OCI-M2 (cell line): ENCODE measurements at regions not wholly inside any gene's neighbourhood (a gene's known extent, or its start where the extent isn't known, plus 50 kb on each side); places are given as distances from the start of the nearest gene placed in this dataset.
A peak's percentile ranks its signal among the peaks of the same experiment; 100 is the strongest.
"Not testable (repeated sequence)": the region's sequence is repeated elsewhere in the genome, so short reads cannot be mapped to it uniquely, and the experiment has no call there.

ENCODE experiments used
- DNase-seq: peaks from one replicate; lab custom pipeline; 2025; ENCODE audit not compliant: unreplicated experiment; lab: John Stamatoyannopoulos, UW

DNA sequence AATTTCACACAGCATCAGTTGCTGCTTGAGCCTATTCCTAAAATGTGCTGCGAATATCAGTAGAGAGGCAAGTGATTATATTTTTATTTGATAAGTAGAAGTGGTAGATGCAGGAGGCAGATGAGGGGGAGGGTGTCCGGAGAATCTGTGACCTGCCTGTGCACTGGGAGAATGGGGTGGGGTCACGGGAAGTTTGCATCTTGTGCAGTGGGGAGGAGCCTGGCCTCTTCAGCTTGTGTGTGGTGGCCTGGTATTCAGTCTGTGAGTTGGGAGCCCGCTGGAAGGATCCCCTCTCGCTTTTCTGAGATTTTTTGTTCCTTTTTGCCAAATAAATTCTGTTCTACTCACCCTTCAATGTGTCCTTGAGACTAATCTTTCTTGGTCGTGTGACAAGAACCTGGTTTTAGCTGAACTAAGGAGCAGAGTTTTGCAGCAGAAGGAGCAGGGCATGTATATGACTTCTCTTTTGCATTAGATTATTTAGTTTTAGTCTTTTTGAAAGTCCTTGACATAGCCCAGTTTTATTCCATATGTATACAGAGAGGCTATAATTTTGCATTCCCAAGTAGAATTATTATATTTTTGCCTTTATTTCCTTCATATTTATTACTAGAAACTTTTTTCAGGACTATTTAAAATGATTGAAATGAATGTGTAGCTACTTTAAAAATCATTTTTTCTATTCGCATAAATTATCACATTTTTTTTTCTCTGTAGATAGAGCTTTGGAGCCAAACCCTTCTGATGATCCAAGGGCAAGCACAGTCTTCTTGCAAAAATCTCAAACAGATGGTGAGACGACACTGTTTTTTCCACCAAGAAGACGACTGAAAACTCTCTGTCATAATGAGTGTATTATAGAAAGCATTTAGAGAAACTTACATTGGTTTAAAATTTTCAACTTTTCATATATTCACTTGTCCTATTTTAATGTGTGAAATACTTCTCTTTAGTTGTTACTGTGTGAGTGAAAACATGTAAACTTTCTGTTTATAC lies 1257.2 kb downstream of the UQCRFS1 start:
- DNase-seq, result no peak

DNA sequence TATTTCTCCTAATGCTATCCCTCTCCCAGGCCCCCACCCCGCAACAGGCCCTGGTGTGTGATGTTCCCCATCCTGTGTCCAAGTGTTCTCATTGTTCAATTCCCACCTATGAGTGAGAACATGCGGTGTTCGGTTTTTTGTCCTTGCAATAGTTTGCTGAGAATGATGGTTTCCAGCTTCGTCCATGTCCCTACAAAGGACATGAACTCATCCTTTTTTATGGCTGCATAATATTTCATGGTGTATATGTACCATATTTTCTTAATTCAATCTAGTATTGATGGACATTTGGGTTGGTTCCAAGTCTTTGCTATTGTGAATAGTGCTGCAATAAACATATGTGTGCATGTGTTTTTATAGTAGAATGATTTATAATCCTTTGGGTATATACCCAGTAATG lies 1270.3 kb downstream of the UQCRFS1 start:
- DNase-seq, result not testable (repeated sequence)

DNA sequence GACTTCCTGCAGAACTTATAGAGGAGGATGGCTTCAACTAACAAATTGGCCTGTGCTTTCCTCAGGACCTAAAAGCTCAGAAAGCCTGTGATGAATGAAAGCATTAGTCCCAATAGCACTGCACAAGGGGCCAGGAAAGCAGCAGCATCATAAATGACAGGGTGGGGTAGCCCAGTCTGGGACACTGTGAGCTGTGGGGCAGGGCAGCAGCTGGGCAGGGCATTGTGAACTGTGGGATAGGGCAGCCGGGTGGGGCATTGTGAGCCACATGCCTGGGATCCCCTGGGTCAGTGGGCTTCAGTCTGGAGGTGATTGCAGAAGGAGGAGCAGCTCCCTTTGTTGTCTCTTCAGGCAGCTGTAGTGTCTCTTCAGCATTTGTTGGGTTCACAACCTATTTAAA lies 1276.8 kb downstream of the UQCRFS1 start:
- DNase-seq, result no peak

DNA sequence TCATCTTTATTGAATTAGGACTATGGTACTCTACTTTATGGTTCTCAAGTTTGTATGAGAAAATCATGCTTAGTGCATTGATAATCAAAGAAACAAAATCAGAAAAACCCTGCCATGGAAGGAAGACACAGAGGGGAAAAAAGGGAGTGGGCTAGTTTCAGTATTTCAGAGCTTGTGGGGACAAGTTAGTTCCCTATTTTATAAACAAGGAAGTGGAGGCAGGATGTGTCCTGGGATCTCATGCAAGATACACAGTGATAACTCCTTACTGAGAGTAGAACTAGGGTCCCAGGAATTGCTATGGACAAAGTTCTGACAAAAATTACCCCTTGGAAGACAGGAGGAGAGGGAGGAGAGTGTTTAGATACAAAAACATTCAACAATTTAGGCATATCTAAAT lies 1277.3 kb downstream of the UQCRFS1 start:
- peak; percentile 72 for DNase-seq

DNA sequence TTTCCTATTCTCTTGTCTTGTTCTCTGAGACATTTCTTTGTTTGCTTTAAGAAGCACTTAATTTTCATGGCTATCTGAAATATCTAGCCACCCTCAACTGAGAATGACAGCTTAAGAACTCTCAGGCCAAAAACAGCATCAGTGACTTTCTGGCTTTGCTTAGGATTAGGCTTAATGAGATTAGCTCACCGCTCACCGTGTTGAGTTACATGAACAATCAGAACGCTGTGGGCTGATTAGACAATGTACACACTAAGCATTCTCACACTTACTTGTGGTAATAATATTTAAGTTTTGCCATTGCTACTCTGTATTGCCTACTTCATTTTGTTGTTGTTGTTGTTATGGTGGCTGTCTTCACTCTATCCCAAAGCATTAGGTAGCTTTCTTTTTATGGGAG lies 1283.6 kb downstream of the UQCRFS1 start:
- no peak for DNase-seq

DNA sequence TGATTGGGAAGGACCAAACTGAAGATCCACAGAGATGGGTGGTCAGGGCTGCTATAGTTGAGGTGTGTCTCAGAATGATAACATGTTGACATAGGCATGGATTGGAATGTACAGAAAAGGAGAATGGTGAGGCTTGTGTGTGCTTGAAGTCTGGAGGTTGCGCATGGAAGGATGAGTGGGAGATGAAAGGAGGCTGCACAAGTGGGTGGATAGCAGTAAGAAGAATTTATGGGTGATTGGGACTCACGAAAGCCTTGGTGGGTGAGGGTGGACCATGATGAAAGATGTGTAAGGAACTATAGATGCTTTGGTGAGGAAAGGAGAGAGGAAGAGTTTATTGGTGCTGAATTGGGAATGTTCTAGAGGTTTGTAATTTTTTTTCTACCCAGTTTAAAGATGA lies 1287.7 kb downstream of the UQCRFS1 start:
- no peak for DNase-seq

DNA sequence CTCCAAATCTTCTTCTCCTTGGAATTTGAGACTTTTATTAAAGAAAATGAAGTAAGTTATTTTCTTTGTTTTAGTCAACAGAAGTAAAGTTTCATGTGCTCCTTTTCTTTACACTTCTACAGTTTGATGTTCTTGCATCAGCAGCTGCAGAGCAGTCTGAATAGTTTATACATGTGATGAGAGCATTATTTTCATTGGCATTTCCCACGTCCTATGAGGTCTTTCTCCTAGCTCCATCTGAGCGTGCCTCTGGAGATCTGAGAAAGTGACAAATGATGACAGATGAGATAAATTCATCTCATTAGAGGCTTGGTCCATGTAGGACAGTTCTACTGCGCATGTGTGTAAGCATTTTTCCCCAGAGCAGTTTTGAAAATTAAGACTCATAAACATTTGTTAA lies 1290.0 kb downstream of the UQCRFS1 start:
- DNase-seq, result no peak

DNA sequence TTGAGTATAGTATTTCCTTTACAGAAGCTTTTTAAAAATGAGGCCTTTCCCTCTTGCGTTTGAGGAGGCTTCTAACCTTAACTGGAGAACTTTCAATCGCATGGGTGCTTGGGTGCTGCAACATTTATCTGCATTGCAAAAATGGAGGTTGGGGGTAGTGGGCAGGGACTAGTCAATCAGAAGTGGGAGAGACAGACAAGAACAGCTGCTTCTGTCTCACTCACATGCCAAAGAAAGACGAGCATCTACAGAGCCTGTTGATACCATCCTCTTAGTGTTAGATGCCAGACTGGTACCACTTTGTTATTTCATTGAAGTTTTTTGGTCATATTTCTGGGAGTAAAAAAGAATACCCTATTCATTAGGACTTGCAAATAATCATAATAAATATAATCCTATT lies 1292.2 kb downstream of the UQCRFS1 start:
- no peak for DNase-seq

DNA sequence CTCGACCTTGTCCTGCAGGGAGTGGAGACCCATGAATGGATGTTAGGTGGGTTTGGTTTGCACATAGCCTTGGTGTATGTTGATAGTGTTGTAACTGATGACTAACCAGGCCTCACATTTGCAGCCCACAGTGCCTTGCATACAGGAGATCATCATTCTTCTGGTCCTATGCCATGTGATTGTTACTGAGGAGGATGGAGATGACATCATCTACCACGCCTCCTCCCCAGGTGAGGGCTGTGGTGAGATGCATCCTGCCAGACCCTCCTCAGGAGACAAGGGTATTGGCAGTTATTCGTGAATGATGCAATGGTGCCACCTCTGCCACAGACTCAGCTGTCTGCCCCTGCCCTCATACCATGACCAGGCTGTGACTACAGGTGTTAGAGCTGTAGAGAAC lies 1294.1 kb downstream of the UQCRFS1 start:
- no peak for DNase-seq

DNA sequence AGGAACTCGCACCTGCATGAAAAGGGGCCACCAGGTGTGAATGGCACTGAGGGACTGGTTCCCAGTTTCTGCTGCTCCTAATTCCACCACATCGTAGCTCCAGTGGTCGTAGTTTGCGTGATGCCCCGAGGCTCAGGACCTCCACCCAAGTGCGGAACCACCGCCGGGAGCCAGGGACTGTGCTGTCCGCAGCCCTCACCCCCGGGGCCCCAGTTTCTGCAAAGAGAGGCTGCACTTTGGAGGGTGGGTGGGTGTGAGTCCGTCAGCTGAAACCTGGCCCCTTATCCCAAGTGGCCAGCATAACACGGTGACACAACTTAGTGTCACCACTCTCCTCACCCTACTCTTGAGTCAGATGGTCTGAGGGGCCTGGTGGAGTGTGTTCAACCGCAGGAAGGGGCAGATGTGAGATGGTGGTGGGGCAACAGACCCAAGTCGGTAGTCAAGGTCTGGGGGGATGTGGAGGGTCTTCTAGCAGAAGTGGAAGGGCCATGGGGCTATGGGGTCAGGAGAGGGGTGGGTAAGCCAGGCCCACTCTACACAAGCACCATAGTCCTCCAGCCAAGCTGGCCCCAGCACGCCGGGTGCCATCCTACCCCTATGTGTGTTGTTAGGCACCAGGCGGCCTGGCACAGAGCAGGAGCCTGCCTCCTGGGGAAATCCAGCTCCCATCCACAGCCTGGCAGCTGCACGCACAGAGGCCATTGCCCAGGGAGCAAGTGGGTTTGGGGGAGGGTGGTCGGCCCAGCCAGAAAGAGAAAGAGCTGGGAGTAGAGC lies 1301.6 kb downstream of the UQCRFS1 start:
- DNase-seq, result no peak

DNA sequence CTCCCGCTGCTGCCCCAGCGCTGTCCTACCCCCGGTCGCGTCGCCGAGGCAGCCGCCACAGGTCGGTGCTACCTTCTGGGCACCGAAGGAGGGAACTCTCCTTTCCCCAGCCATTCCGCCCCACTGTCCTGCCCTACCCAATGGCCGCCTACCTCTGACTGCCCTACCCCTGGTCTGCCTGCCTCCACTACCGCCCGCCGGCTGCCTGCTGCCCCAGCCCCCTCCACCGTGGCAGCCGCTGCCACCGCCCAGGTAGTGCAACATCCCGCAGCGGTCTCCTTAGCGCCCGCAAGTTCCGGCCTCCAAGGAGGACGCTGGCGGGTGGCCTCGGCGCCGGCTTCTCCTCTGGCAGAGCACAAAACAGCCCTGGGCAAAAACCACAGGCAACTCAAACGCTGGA lies 1303.1 kb downstream of the UQCRFS1 start:
- no peak for DNase-seq

DNA sequence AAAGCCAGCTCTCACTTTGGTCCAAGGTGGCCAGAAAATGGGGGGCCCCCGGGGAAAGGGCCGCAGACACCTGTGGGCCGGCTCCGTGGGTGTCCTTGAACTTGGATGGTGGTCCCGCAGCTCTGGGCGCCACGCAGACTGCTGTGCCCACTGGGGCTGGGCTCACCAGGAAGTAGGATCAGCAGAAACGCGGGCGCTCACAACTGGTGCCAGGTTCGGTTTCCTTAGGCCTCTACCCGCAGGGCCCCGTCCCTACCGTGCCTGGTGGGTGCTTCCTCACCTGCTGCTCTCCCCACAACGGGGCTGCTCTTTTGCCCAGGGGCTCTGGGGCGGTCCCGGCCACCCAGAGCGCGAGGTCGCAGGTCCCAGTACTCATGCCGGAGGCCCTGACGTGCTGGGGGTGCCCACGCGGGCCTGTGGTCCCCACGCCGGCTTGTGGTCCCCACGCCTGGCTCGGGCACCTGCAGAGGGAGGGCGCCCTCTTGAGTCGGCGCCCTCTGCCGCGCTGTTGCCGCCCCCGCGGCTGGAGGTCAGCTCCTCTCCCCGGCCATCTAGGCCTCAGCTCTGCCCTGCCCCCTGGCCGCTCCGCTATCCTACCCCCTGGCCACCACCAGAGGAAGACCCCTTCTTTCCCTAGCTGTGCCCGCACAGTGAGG lies 1303.6 kb downstream of the UQCRFS1 start:
- DNase-seq, result no peak

DNA sequence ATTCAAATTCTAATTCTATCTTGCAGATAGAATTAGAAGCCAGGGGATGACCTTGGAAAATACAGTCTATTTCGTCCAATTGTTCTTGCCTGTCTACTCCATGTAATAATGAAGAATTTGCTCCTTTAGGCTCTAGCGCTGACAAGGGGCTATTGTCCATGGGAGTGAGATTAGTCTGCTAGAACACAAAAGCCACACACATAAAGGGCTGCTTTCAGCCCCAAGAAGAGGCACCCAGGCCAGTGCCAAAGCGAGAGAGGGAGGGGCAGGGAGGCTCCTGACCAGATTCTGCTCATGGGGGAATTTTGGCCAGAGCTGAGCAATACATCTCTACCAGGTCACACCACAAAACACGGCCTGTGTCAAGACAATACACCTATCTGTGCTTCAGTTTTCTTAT lies 1306.9 kb downstream of the UQCRFS1 start:
- no peak for DNase-seq

DNA sequence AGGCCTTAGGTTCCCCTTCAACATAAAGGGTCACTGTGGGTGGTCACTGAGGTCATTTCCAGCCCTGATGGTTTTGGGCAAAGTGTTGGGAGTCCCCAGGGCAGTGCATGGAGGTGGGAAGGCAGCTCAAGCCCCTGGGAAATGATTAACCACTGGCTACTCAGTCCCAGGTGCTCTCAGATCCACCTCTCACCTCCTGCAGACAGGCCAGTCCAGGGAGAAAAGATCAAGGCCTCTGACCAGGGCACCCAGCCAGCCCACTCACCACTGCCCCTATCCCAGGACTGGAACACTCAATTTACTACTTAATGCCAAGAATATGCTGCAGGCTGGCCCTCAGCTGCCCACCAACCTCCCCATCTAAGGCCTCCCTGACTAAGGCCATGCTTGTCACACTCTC lies 1307.9 kb downstream of the UQCRFS1 start:
- no peak for DNase-seq

DNA sequence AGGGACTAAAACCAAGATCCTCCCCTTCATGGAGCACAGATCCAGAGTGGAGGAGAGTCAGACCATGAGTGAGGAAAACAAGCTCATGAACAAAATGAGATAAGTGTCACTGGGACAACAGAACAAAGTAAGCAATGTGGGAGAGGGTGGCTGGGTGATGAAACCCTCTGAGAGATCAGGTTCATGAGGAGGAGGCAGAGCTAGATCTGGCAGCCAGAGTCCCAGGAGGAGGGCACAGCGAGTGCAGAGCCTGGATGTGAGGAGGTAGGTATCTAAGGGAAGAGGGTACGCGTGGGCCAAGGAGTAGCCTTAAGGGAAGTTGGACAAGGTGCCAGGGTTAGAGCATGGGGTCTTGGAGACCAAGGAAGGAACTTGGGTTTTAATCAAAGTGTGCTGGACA lies 1311.9 kb downstream of the UQCRFS1 start:
- no peak for DNase-seq

DNA sequence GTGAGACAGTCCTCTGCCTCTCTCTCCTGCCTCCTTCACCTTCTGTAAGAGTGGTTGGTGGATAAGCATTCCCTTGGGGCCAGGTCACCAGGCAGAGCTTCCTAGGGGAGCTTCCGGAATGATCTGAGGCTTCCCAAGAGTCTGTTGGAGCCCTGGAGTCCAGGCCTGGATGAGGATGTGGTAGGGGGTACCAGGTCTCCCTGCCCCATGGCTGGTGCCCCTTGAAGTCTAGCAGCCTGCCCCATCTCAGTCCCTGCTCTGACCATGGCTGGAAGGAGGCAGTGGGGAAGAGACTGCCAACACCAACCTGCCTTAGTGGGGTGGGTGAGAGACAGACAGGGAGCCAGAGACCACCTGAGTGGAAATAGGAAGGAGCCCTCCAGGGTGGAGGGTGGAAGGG lies 1316.9 kb downstream of the UQCRFS1 start:
- DNase-seq, result no peak

DNA sequence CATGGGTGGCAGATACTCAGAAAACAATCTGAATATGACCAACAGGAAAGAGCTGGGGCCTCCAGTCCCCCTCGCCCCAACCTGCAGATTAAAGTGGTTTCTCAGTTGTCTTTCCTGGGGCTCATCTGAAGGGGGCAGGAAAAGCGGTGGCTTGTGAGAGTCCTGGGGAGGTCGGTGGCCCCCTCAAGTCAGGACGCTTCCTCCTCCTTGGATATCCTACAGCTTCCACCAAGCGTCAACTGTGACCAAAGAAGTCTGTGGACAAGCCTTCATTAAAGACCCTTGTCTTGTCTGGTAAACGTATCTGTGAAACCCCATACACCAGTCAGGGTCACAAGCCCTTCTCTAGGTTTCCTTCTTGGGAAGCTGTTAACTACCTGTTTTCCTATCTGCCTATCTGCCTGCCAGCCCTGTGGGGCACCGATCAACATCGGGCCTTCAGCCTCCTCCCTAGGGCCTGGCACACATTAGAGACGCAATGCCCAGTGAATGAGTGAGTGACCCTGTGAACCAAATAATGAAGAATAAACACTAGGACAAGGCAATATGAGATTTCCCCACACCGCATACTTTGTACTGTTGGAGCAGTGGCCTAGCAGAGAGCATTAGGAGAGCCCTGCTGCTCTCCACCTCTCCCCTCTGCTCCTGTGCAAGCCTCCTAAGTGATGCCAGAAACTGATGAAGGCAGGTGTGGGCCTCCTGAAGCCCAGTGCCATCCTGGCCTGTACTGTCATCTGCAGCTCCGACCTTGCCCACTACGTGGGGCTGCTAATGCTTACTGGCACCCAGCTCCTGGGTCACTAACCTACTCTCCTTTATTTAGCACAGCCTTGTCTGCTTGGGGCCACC lies 1317.8 kb downstream of the UQCRFS1 start:
- DNase-seq, result no peak

DNA sequence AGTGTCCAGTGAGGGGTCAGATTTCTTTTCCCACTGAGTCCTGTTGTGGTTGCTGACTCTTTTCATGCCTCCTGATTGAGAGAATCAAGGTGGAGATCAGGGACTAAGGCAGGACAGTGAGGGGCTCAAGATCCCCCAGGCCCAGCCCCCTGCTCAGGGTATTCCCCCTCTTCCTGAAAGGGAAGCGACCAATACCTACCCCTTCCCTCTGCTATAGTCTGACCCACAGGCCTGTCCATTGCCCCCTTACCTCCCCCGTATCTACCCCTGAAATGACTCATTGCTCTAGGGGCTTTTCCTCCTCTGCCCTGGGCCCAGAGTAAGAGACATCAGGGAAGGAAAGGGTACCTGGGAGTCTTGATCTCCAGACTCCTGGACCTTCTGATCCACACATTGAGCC lies 1320.5 kb downstream of the UQCRFS1 start:
- DNase-seq, result no peak

DNA sequence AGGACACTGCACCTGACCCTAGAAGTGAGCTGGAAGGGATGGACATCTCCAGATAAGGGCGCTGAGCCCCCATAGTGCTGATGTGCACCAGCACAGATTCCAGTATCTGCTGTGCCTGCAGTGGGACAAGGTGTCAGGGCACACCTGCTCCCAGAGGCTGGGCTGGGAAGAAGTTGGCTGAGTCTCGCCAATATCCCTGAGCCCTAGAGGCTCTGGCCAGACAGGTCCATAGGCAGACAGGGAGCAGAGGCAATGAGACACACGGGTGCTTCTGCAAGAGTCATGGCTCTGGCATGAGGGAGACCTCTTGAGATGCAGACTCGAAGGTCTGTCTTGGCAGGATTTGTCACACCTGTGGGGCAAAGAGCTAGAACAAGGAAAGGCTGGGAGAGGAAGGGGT lies 1321.5 kb downstream of the UQCRFS1 start:
- no peak for DNase-seq

DNA sequence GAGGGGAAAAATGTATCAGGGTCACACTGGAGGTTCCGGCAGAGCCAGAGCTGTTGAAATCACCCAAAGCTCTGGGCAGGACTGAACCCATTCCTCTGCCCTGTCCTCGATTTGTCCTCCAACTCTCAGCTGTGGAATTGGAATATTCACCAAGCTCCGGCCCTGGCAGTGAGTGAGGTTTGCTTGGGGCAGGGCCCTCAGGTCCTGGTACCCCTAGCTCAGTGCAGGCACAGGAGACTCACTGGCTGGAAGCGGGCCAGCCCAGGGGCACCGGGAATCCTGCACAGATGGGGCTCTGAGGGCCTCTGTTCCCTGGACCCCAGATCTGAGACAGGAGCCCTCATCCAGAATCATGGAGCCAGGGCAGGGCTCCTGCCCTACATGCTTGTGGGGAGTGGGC lies 1322.3 kb downstream of the UQCRFS1 start:
- DNase-seq, result no peak

DNA sequence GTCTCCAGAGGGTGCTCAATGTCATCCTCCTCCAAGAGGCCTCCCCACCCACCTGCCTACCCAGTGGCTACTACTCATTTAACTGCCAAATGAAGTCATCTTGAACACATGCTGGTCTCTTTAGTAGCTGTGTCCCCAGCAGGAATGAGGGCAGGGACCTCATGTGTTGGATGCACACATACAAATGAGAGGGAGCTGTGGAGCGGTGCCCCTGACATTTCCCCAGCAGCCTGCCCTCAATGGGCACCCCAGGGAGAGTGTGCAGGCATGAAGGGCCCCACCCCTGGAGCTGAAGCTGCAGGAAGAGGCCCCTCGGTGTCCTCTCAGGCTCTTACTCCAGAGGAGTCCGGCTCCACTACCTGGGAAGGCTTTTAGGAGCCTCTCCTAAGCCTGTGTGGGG lies 1322.7 kb downstream of the UQCRFS1 start:
- DNase-seq, result no peak
